GM12878 (cell line): ENCODE measurements at regions not wholly inside any gene's neighbourhood (a gene's known extent, or its start where the extent isn't known, plus 50 kb on each side); places are given as distances from the start of the nearest gene placed in this dataset.

ENCODE experiments used
- ATAC-seq: fragments of 200-7000 bp; cut with Tn5 transposase; 3 replicates; pipeline ENCODE4 v1.9.1; 2020; ENCODE audit warnings: mild to moderate bottlenecking, moderate library complexity
- BruUV-seq: library from RNA; stranded (reverse); fragments of 400-500 nt; replicated peaks from 2 replicates; lab custom pipeline; 2021; lab: Mats Ljungman, UMichigan
- CTCF ChIA-PET: fragments of 300-600 bp; sonication (Branson Sonifier 250); formaldehyde crosslinking; extraction: SDS; loops from one replicate; lab custom pipeline; 2021; ENCODE audit warnings: inconsistent platforms; lab: Yijun Ruan, JAX
- POLR2A ChIA-PET: fragments of 350-600 bp; formaldehyde crosslinking; extraction: SDS; loops from one replicate; lab custom pipeline; 2021; ENCODE audit warnings: inconsistent platforms; lab: Charles Lee
- RAD21 ChIA-PET: fragments of 300-600 bp; sonication (Branson Sonifier 250); formaldehyde crosslinking; loops from one replicate; lab custom pipeline; 2023; ENCODE audit warnings: antibody characterized with exemption; ENCODE audit not compliant: unreplicated experiment; lab: Charles Lee
- SMC1A ChIA-PET: fragments of 300-600 bp; sonication (Branson Sonifier 250); formaldehyde crosslinking; loops from one replicate; lab custom pipeline; 2023; ENCODE audit not compliant: unreplicated experiment, uncharacterized antibody; lab: Charles Lee
- DNase-seq: peaks from one replicate; pipeline ENCODE4 v3.0.0-alpha.2; 2011; ENCODE audit warnings: low read depth, low spot score
- FAIRE-seq: peaks from 3 replicates; lab custom pipeline; 2011; peaks lifted over from hg19 to GRCh38; lab: Jason Lieb, UNC
- H2AFZ ChIP-seq: 2 replicates; pipeline ENCODE4 v1.6.0; 2011; ENCODE audit warnings: low read depth, low read length, control low read depth; ENCODE audit not compliant: control insufficient read depth
- H3K27ac ChIP-seq: 2 replicates; pipeline ENCODE4 v1.5.1; 2011; ENCODE audit warnings: control low read depth; ENCODE audit not compliant: control insufficient read depth, insufficient read depth
- H3K27me3 ChIP-seq, 2 experiments: replicated peaks in 1 of 2; 2 replicates each; pipeline versions ENCODE4 v1.6.0 to v1.6.1; 2011; ENCODE audit warnings: low read length in 1 of 2; ENCODE audit not compliant: control insufficient read depth in 2 of 2, insufficient read depth in 2 of 2
- H3K36me3 ChIP-seq, 2 experiments: 2 replicates each; pipeline ENCODE4 v1.5.1; 2011; ENCODE audit warnings: low read length in 1 of 2; ENCODE audit not compliant: control insufficient read depth in 2 of 2, insufficient read depth in 2 of 2
- H3K4me1 ChIP-seq: 2 replicates; pipeline ENCODE4 v1.6.1; 2011; ENCODE audit warnings: mild to moderate bottlenecking, low read length, moderate library complexity, mixed read lengths; ENCODE audit not compliant: control insufficient read depth, insufficient read depth
- H3K4me2 ChIP-seq: 2 replicates; pipeline ENCODE4 v1.6.0; 2011; ENCODE audit warnings: control low read depth; ENCODE audit not compliant: control insufficient read depth, insufficient read depth
- H3K4me3 ChIP-seq: fragments of 200-600 bp; sonication (generic); 2 replicates; pipeline ENCODE4 v1.5.1; 2016
- H3K79me2 ChIP-seq: 2 replicates; pipeline ENCODE4 v1.6.0; 2011; ENCODE audit warnings: low read length; ENCODE audit not compliant: control insufficient read depth, insufficient read depth
- H3K9ac ChIP-seq: 2 replicates; pipeline ENCODE4 v1.8.0; 2011; ENCODE audit warnings: low read length, control low read depth, mixed read lengths; ENCODE audit not compliant: control insufficient read depth, insufficient read depth
- H3K9me3 ChIP-seq: replicated peaks from 3 replicates; pipeline ENCODE4 v1.5.1; 2011; ENCODE audit warnings: mild to moderate bottlenecking, low read length; ENCODE audit not compliant: control insufficient read depth, insufficient read depth
- H4K20me1 ChIP-seq: 2 replicates; pipeline ENCODE4 v1.6.0; 2011; ENCODE audit not compliant: control insufficient read depth, insufficient read depth
- EED ChIP-seq: sonication (generic); IDR thresholded peaks from 2 replicates; pipeline ENCODE4 v1.6.1; 2016; ENCODE audit warnings: antibody characterized with exemption, low read depth
- EP300 ChIP-seq, 2 experiments: fragments of 150-350 bp in 1 of 2; IDR thresholded peaks; 2 replicates each; pipeline ENCODE4 v1.6.1; 2011 to 2012; ENCODE audit warnings: low read depth in 2 of 2, low read length in 2 of 2, borderline replicate concordance in 1 of 2, improper control_type of control experiment in 1 of 2, inconsistent platforms in 1 of 2; ENCODE audit not compliant: control insufficient read depth in 1 of 2
- KLF5 ChIP-seq: fragments of 450-650 bp; IDR thresholded peaks from 2 replicates; pipeline ENCODE4 v1.6.1; 2014; ENCODE audit warnings: mild to moderate bottlenecking; ENCODE audit not compliant: partially characterized antibody
- MEF2B ChIP-seq: fragments of 450-650 bp; IDR thresholded peaks from 2 replicates; pipeline ENCODE4 v1.6.1; 2018; ENCODE audit warnings: mild to moderate bottlenecking, moderate library complexity; ENCODE audit not compliant: partially characterized antibody, poor library complexity, severe bottlenecking
- MYC ChIP-seq: IDR thresholded peaks from 2 replicates; pipeline ENCODE4 v1.6.1; 2011; ENCODE audit warnings: mild to moderate bottlenecking, low read length, moderate library complexity, inconsistent platforms; ENCODE audit not compliant: insufficient read depth, insufficient replicate concordance, insufficient read length, severe bottlenecking
- NFYB ChIP-seq: IDR thresholded peaks from 2 replicates; pipeline ENCODE4 v1.6.1; 2011; ENCODE audit warnings: low read depth, mild to moderate bottlenecking, low read length, improper control_type of control experiment, moderate library complexity; ENCODE audit not compliant: insufficient read depth
- NR2C2 ChIP-seq: IDR thresholded peaks from 2 replicates; pipeline ENCODE4 v1.6.1; 2011; ENCODE audit warnings: borderline replicate concordance, low read depth; ENCODE audit not compliant: control insufficient read depth, insufficient read length
- NR2F1 ChIP-seq: fragments of 450-650 bp; conservative IDR thresholded peaks from 2 replicates; pipeline ENCODE4 v1.6.1; 2017; ENCODE audit warnings: mild to moderate bottlenecking
- PAX8 ChIP-seq: fragments of 450-650 bp; IDR thresholded peaks from 2 replicates; pipeline ENCODE4 v1.6.1; 2017; ENCODE audit warnings: mild to moderate bottlenecking, moderate library complexity
- RBBP5 ChIP-seq: fragments of 200-600 bp; sonication (generic); conservative IDR thresholded peaks from 2 replicates; pipeline ENCODE4 v1.6.1; 2016
- RUNX3 ChIP-seq: IDR thresholded peaks from 2 replicates; pipeline ENCODE4 v1.6.1; 2012; ENCODE audit warnings: low read length, inconsistent platforms
- STAT3 ChIP-seq: IDR thresholded peaks from 2 replicates; pipeline ENCODE4 v1.6.1; 2011; ENCODE audit warnings: low read depth, low read length, improper control_type of control experiment
- TAF1 ChIP-seq: IDR thresholded peaks from 2 replicates; pipeline ENCODE4 v1.6.1; 2011; ENCODE audit warnings: mild to moderate bottlenecking, low read depth, low read length, borderline replicate concordance
- TCF7 ChIP-seq: IDR thresholded peaks from 2 replicates; pipeline ENCODE4 v1.6.1; 2014; ENCODE audit warnings: antibody characterized with exemption, borderline replicate concordance
- WGBS: methylation state at CpG from one replicate; pipeline ENCODE4 v1.1.6; 2016; ENCODE audit warnings: low lambda C conversion rate; ENCODE audit not compliant: insufficient replicate concordance, insufficient coverage; ENCODE audit errors: missing lambda C conversion rate; 5-methylcytosine and 5-hydroxymethylcytosine counted together
- in situ Hi-C: fragments of 300-500 bp; cut with MboI; formaldehyde crosslinking; loops from 9 replicates; pipeline ENCODE4 v1.14.3; 2018; ENCODE audit warnings: mixed read lengths
- intact Hi-C: fragments of 100-400 bp; cut with micrococcal nuclease; formaldehyde crosslinking; loops from one replicate; pipeline ENCODE4 v1.14.2; 2022; ENCODE audit not compliant: unreplicated experiment
- TF ChIP-seq, protein P1 (sequence below): IDR thresholded peaks from 2 replicates; pipeline ENCODE4 v1.6.1; 2012; ENCODE audit warnings: low read depth, low read length, improper control_type of control experiment
- TF ChIP-seq, protein P2 (sequence below): fragments of 450-650 bp; conservative IDR thresholded peaks from 2 replicates; pipeline ENCODE4 v1.6.1; 2017; ENCODE audit warnings: mild to moderate bottlenecking, moderate library complexity
- TF ChIP-seq, protein P3 (sequence below): fragments of 450-650 bp; IDR thresholded peaks from 2 replicates; pipeline ENCODE4 v1.6.1; 2017; ENCODE audit warnings: mild to moderate bottlenecking, moderate library complexity
- TF ChIP-seq, protein P4 (sequence below): fragments of 450-650 bp; IDR thresholded peaks from 2 replicates; pipeline ENCODE4 v1.6.1; 2014; ENCODE audit warnings: mild to moderate bottlenecking

DNA sequence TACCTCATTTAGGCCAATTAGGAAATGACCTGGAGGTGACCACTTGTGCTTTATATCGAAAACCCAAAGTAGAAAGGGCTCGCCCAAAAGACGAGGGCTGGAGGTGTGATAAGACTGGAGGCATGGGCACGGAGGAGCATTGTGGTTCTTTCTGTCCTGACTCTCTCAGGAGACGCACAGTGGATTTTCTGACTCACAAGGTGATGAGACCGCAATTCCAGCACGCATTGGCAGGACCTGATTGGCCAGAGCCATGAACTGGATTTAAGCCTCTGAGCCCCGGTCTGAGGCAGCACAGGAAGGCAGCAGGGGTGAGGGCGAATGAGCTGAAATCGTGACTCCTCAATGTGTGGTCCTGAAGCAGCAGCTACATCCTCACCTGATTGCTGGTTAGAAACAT lies 559.1 kb upstream of the SALL1 start:
- in situ Hi-C loops, result no loop called here
- no peak for DNase-seq
- Histone ChIP-seq H3K36me3 (no peaks in the 10 kb centered on the region), H4K20me1 (no peaks in the 10 kb centered on the region), H3K4me2 (no peak overlapping the region), H3K79me2 (no peaks in the 10 kb centered on the region), H3K4me3 (no peak overlapping the region), H3K9ac (no peak overlapping the region), H2AFZ (no peak overlapping the region), H3K27me3 (no peaks in the 10 kb centered on the region), H3K9me3 (no peaks in the 10 kb centered on the region), H3K4me1 (no peaks in the 10 kb centered on the region), H3K27ac (no peak overlapping the region)
- ChIA-PET RAD21 (no interaction called here), CTCF (no interaction called here), SMC1A (interaction anchor here (0.7 kb wide), 1 partner anchor 275 kb away, joined by 3 read pairs; no protein-coding TSS in a partner anchor), POLR2A (no interaction called here)
- intact Hi-C loops, result no loop called here
- 20% methylated on average over 10 of the region's 10 CpGs for WGBS
- no peak for FAIRE-seq
- BruUV-seq, result no TSS peak
- no peak for ATAC-seq
- TF ChIP-seq NFYB, result no peak
- no peak for TF ChIP-seq NR2C2
- TF ChIP-seq EP300 (IDR thresholded peaks at IDR 0.05; ENCODE audit: borderline replicate concordance in 1 of 2, control insufficient read depth in 1 of 2, low read depth in 2 of 2, low read length in 2 of 2), result no peak
- no peak for TF ChIP-seq NR2F1
- no peak for TF ChIP-seq TAF1
- no peak for TF ChIP-seq MYC
- TF ChIP-seq PAX8, result no peak
- TF ChIP-seq RBBP5, result no peak
- TF ChIP-seq RUNX3, result no peak
- TF ChIP-seq, protein P1, sequence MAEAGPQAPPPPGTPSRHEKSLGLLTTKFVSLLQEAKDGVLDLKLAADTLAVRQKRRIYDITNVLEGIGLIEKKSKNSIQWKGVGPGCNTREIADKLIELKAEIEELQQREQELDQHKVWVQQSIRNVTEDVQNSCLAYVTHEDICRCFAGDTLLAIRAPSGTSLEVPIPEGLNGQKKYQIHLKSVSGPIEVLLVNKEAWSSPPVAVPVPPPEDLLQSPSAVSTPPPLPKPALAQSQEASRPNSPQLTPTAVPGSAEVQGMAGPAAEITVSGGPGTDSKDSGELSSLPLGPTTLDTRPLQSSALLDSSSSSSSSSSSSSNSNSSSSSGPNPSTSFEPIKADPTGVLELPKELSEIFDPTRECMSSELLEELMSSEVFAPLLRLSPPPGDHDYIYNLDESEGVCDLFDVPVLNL, result no peak
- TF ChIP-seq STAT3, result no peak
- TF ChIP-seq, protein P2, sequence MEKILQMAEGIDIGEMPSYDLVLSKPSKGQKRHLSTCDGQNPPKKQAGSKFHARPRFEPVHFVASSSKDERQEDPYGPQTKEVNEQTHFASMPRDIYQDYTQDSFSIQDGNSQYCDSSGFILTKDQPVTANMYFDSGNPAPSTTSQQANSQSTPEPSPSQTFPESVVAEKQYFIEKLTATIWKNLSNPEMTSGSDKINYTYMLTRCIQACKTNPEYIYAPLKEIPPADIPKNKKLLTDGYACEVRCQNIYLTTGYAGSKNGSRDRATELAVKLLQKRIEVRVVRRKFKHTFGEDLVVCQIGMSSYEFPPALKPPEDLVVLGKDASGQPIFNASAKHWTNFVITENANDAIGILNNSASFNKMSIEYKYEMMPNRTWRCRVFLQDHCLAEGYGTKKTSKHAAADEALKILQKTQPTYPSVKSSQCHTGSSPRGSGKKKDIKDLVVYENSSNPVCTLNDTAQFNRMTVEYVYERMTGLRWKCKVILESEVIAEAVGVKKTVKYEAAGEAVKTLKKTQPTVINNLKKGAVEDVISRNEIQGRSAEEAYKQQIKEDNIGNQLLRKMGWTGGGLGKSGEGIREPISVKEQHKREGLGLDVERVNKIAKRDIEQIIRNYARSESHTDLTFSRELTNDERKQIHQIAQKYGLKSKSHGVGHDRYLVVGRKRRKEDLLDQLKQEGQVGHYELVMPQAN, result no peak
- TF ChIP-seq, protein P3, sequence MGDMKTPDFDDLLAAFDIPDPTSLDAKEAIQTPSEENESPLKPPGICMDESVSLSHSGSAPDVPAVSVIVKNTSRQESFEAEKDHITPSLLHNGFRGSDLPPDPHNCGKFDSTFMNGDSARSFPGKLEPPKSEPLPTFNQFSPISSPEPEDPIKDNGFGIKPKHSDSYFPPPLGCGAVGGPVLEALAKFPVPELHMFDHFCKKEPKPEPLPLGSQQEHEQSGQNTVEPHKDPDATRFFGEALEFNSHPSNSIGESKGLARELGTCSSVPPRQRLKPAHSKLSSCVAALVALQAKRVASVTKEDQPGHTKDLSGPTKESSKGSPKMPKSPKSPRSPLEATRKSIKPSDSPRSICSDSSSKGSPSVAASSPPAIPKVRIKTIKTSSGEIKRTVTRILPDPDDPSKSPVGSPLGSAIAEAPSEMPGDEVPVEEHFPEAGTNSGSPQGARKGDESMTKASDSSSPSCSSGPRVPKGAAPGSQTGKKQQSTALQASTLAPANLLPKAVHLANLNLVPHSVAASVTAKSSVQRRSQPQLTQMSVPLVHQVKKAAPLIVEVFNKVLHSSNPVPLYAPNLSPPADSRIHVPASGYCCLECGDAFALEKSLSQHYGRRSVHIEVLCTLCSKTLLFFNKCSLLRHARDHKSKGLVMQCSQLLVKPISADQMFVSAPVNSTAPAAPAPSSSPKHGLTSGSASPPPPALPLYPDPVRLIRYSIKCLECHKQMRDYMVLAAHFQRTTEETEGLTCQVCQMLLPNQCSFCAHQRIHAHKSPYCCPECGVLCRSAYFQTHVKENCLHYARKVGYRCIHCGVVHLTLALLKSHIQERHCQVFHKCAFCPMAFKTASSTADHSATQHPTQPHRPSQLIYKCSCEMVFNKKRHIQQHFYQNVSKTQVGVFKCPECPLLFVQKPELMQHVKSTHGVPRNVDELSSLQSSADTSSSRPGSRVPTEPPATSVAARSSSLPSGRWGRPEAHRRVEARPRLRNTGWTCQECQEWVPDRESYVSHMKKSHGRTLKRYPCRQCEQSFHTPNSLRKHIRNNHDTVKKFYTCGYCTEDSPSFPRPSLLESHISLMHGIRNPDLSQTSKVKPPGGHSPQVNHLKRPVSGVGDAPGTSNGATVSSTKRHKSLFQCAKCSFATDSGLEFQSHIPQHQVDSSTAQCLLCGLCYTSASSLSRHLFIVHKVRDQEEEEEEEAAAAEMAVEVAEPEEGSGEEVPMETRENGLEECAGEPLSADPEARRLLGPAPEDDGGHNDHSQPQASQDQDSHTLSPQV, result no peak
- TF ChIP-seq EED, result no peak
- TF ChIP-seq KLF5, result no peak
- TF ChIP-seq TCF7, result no peak
- TF ChIP-seq, protein P4, sequence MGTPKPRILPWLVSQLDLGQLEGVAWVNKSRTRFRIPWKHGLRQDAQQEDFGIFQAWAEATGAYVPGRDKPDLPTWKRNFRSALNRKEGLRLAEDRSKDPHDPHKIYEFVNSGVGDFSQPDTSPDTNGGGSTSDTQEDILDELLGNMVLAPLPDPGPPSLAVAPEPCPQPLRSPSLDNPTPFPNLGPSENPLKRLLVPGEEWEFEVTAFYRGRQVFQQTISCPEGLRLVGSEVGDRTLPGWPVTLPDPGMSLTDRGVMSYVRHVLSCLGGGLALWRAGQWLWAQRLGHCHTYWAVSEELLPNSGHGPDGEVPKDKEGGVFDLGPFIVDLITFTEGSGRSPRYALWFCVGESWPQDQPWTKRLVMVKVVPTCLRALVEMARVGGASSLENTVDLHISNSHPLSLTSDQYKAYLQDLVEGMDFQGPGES, result no peak
- no peak for TF ChIP-seq MEF2B
